HL-60 (cell line): ENCODE measurements at regions not wholly inside any gene's neighbourhood (a gene's known extent, or its start where the extent isn't known, plus 50 kb on each side); places are given as distances from the start of the nearest gene placed in this dataset.
A peak's percentile ranks its signal among the peaks of the same experiment; 100 is the strongest.

Experiments used
- DNase-seq, 2 experiments: peaks; one replicate each; pipeline ENCODE4 v3.0.0-alpha.2; 2010 to 2020; ENCODE audit warnings: low read depth in 1 of 2, low spot score in 1 of 2
- H3K27ac ChIP-seq: fragments of 250-450 bp; sonication (Bioruptor Pico); replicated peaks from 2 replicates; pipeline ENCODE4 v1.5.1; 2020; ENCODE audit warnings: mild to moderate bottlenecking, moderate library complexity
- H3K27me3 ChIP-seq: fragments of 250-450 bp; sonication (Bioruptor Pico); 2 replicates; pipeline ENCODE4 v1.5.1; 2021; ENCODE audit warnings: mild to moderate bottlenecking, moderate library complexity; ENCODE audit not compliant: insufficient read depth, poor library complexity, severe bottlenecking
- H3K4me3 ChIP-seq: replicated peaks from 2 replicates; pipeline ENCODE4 v1.5.1; 2011; ENCODE audit warnings: mild to moderate bottlenecking, control low read depth, low read length; ENCODE audit not compliant: insufficient read depth
- CTCF ChIP-seq: IDR thresholded peaks from one replicate; pipeline ENCODE4 v1.5.1; 2011; ENCODE audit warnings: low read length, control low read depth, inconsistent platforms; ENCODE audit not compliant: insufficient read depth
- GABPA ChIP-seq: IDR thresholded peaks from 2 replicates; pipeline ENCODE4 v1.6.1; 2012; ENCODE audit warnings: low read depth
- POLR2AphosphoS5 ChIP-seq: IDR thresholded peaks from 2 replicates; pipeline ENCODE4 v1.6.1; 2012; ENCODE audit warnings: low read depth
- REST ChIP-seq: IDR thresholded peaks from 2 replicates; pipeline ENCODE4 v1.6.1; 2012; ENCODE audit warnings: low read depth; ENCODE audit not compliant: insufficient replicate concordance
- SPI1 ChIP-seq: IDR thresholded peaks from 2 replicates; pipeline ENCODE4 v1.6.1; 2012; ENCODE audit warnings: low read depth, mild to moderate bottlenecking, borderline replicate concordance

- no peaks in the 10 kb centered on the region for H3K27me3 ChIP-seq
- no peak for DNase-seq
- no peak for TF ChIP-seq REST
- no peak for TF ChIP-seq SPI1
- H3K4me3 ChIP-seq: no peak overlapping the region
- H3K27ac ChIP-seq: no peak overlapping the region
Observed at GRCh38 chr3:153669527-153669926, 451.7 kb upstream of the ARHGEF26 start.

GRCh38 chr3:153670577-153670976 is 450.6 kb upstream of the ARHGEF26 start:
- Histone ChIP-seq H3K27ac (no peak overlapping the region), H3K27me3 (no peaks in the 10 kb centered on the region), H3K4me3 (no peak overlapping the region)
- DNase-seq: no peak
- no peak for TF ChIP-seq GABPA
- no peak for TF ChIP-seq SPI1

GRCh38 chr3:153673853-153674252 is 447.3 kb upstream of the ARHGEF26 start:
- Histone ChIP-seq H3K4me3 (no peak overlapping the region), H3K27ac (no peak overlapping the region), H3K27me3 (no peaks in the 10 kb centered on the region)
- TF ChIP-seq POLR2AphosphoS5 (no peak), GABPA (no peak), REST (no peak), SPI1 (no peak), CTCF (no peak)
- no peak for DNase-seq

GRCh38 chr3:153679714-153680113 is 441.5 kb upstream of the ARHGEF26 start:
- no peak overlapping the region for H3K27ac ChIP-seq
- TF ChIP-seq CTCF (no peak), GABPA (no peak), SPI1 (no peak), REST (no peak), POLR2AphosphoS5 (no peak)
- DNase-seq: peak in 1 of 2 experiments; percentile 63
- no peaks in the 10 kb centered on the region for H3K27me3 ChIP-seq
- no peak overlapping the region for H3K4me3 ChIP-seq
